NB4 (cell line): ENCODE measurements at regions not wholly inside any gene's neighbourhood (a gene's known extent, or its start where the extent isn't known, plus 50 kb on each side); places are given as distances from the start of the nearest gene placed in this dataset.

ENCODE experiments used
- CTCF ChIP-seq: IDR thresholded peaks from one replicate; pipeline ENCODE4 v1.5.1; 2012; ENCODE audit warnings: low read depth, low read length
- MAX ChIP-seq: IDR thresholded peaks from 2 replicates; pipeline ENCODE4 v1.6.1; 2011; ENCODE audit warnings: low read depth, low read length
- POLR2A ChIP-seq: IDR thresholded peaks from 2 replicates; pipeline ENCODE4 v1.6.1; 2011; ENCODE audit warnings: mild to moderate bottlenecking; ENCODE audit not compliant: insufficient read length; ENCODE audit errors: extremely low read depth

GRCh38 chr11:24295360-24295759 is 201.5 kb upstream of the LUZP2 start:
- TF ChIP-seq CTCF (no peak), POLR2A (no peak), MAX (no peak)
